HepG2 (cell line): ENCODE measurements at regions not wholly inside any gene's neighbourhood (a gene's known extent, or its start where the extent isn't known, plus 50 kb on each side); places are given as distances from the start of the nearest gene placed in this dataset.

Experiments
- ATAC-seq: fragments of 200-7000 bp; cut with Tn5 transposase; 3 replicates; pipeline ENCODE4 v1.9.1; 2020; ENCODE audit warnings: mild to moderate bottlenecking, moderate library complexity
- BruUV-seq: library from RNA; stranded (reverse); fragments of 400-500 nt; replicated peaks from 2 replicates; lab custom pipeline; 2021; lab: Mats Ljungman, UMichigan
- CTCF ChIA-PET: fragments of 300-600 bp; formaldehyde crosslinking; extraction: SDS; loops from one replicate; lab custom pipeline; 2021; ENCODE audit warnings: low total read pairs, inconsistent platforms, low intra/inter-chr PET ratio; lab: Yijun Ruan, JAX
- POLR2A ChIA-PET: fragments of 350-600 bp; sonication (Branson Sonifier 250); formaldehyde crosslinking; loops from one replicate; lab custom pipeline; 2020; ENCODE audit warnings: antibody characterized with exemption, inconsistent platforms; lab: Yijun Ruan, JAX
- DNase-seq: peaks from one replicate; pipeline ENCODE4 v3.0.0-alpha.2; 2015; ENCODE audit warnings: low spot score
- FAIRE-seq: peaks from 3 replicates; lab custom pipeline; 2011; peaks lifted over from hg19 to GRCh38; lab: Jason Lieb, UNC
- H2AFZ ChIP-seq: one replicate; pipeline ENCODE4 v1.6.1; 2011; ENCODE audit warnings: low read length, inconsistent platforms
- H3K27ac ChIP-seq: fragments of 300-600 bp; 3 replicates; pipeline ENCODE4 v1.8.0; 2011; ENCODE audit warnings: mixed run types, mild to moderate bottlenecking, mixed read lengths, low read length, inconsistent platforms; ENCODE audit not compliant: insufficient read depth; ENCODE audit errors: extremely low read length
- H3K27me3 ChIP-seq, 2 experiments: fragments of 200-600 bp in 1 of 2; 2 replicates in 1 of 2; 3 replicates in 1 of 2; pipeline versions ENCODE4 v1.6.0 to v1.8.0; 2011; ENCODE audit warnings: low read length in 2 of 2, mild to moderate bottlenecking in 2 of 2, moderate library complexity in 2 of 2, inconsistent platforms in 1 of 2; ENCODE audit not compliant: insufficient read depth in 2 of 2, control insufficient read depth in 1 of 2
- H3K36me3 ChIP-seq, 2 experiments: fragments of 200-600 bp in 1 of 2; replicated peaks in 1 of 2; 2 replicates in 1 of 2; 3 replicates in 1 of 2; pipeline versions ENCODE4 v1.5.1 to v1.8.0; 2011; ENCODE audit warnings: low read length in 2 of 2, inconsistent platforms in 1 of 2; ENCODE audit not compliant: insufficient read depth in 2 of 2, control insufficient read depth in 1 of 2
- H3K4me1 ChIP-seq: 2 replicates; pipeline ENCODE4 v1.5.1; 2012; ENCODE audit warnings: low read length, inconsistent platforms; ENCODE audit not compliant: insufficient read depth
- H3K4me2 ChIP-seq: 2 replicates; pipeline ENCODE4 v1.6.0; 2011; ENCODE audit warnings: low read depth, low read length, inconsistent platforms
- H3K4me3 ChIP-seq, 3 experiments: fragments of 200-600 bp in 1 of 3; sonication (generic), shearing (Covaris generic) in 1 of 3; replicated peaks in 1 of 3; 2 replicates each; pipeline ENCODE4 v1.5.1; 2011 to 2016; ENCODE audit warnings: low read length in 3 of 3, inconsistent platforms in 2 of 3, low read depth in 2 of 3, mild to moderate bottlenecking in 2 of 3, control low read depth in 1 of 3, mixed read lengths in 1 of 3; ENCODE audit not compliant: insufficient read depth in 1 of 3
- H3K79me2 ChIP-seq: one replicate; pipeline ENCODE4 v1.6.1; 2011; ENCODE audit warnings: low read length, inconsistent platforms; ENCODE audit not compliant: insufficient read depth
- H3K9ac ChIP-seq: 2 replicates; pipeline ENCODE4 v1.6.0; 2011; ENCODE audit warnings: mild to moderate bottlenecking, low read depth, low read length, inconsistent platforms; ENCODE audit not compliant: insufficient read depth
- H3K9me3 ChIP-seq: 2 replicates; pipeline ENCODE4 v1.5.1; 2012; ENCODE audit warnings: mild to moderate bottlenecking, low read length
- H4K20me1 ChIP-seq: 2 replicates; pipeline ENCODE4 v1.6.0; 2011; ENCODE audit warnings: inconsistent platforms, mild to moderate bottlenecking, low read length, moderate library complexity; ENCODE audit not compliant: insufficient read depth
- CCDC6 ChIP-seq: sonication (generic); formaldehyde crosslinking; IDR thresholded peaks from 2 replicates; pipeline ENCODE4 v1.8.1; 2022; ENCODE audit warnings: mild to moderate bottlenecking, missing genetic modification reagents, moderate library complexity
- ZNF510 ChIP-seq: sonication (generic); formaldehyde crosslinking; IDR thresholded peaks from 2 replicates; pipeline ENCODE4 v1.4.0; 2020; ENCODE audit warnings: low read depth, mild to moderate bottlenecking, missing genetic modification reagents
- WGBS: methylation state at CpG from one replicate; pipeline ENCODE4 v1.1.6; 2017; ENCODE audit warnings: low lambda C conversion rate; 5-methylcytosine and 5-hydroxymethylcytosine counted together
- in situ Hi-C: cut with HindIII; loops from 2 replicates; pipeline ENCODE4 v1.10.0; 2017; ENCODE audit warnings: low pct_unique_long_range_greater_than_20kb; ENCODE audit not compliant: extremely low pct_ligation_motif_present
- intact Hi-C: fragments of 100-400 bp; cut with micrococcal nuclease; formaldehyde crosslinking; loops from one replicate; pipeline ENCODE4 v1.10.0; 2022; ENCODE audit not compliant: unreplicated experiment
- TF ChIP-seq, protein P1 (sequence below): sonication (generic); formaldehyde crosslinking; IDR thresholded peaks from 2 replicates; pipeline ENCODE4 v1.8.1; 2023; ENCODE audit warnings: mild to moderate bottlenecking, missing genetic modification reagents
- TF ChIP-seq, protein P2 (sequence below): sonication (generic); formaldehyde crosslinking; IDR thresholded peaks from 2 replicates; pipeline ENCODE4 v1.5.1; 2020; ENCODE audit warnings: mild to moderate bottlenecking, missing genetic modification reagents, borderline replicate concordance

DNA sequence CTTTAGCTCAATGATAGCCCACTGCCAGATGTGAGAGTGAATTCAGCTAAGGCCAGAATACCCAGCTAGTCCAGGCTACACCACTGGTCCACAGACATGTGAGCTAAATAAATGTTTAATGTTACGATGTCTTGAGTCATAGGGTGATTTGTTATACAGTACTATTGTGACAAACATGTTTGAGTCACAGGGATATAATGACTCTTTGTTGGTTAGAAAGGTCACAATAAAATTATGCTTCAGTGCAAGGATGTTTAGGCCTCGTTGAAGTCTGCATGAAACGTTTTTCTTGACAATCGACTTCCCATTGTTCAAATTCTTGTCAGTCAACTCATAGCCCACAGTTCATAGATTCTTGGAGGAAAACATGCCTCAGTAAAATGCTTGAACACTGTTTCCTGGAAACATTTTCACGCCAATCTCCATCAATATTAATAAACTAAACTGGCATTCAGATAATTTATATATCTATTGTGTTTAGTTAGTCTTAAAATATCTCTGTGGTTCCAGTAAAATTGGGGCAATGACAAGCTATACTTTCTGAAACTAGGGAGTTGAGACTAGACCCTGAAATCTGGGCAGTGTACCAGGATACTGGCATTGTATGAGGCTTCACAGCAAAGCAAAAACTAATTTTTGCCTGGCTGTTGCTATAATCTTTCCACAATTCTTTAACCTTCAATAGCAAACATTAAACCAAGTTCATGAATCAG, 650.8 kb upstream of the KIRREL3 start:
- no peak for FAIRE-seq
- no peak for DNase-seq
- Histone ChIP-seq H3K9ac (no peak overlapping the region), H3K4me1 (no peaks in the 10 kb centered on the region), H3K9me3 (peaks cover 68% of the 10 kb centered on the region), H3K4me2 (no peak overlapping the region), H2AFZ (no peak overlapping the region), H3K36me3 (no peaks in the 10 kb centered on the region), H3K4me3 (no peak overlapping the region), H3K27ac (no peak overlapping the region), H3K27me3 (no peaks in the 10 kb centered on the region), H3K79me2 (no peaks in the 10 kb centered on the region), H4K20me1 (no peaks in the 10 kb centered on the region)
- ATAC-seq = no peak
- in situ Hi-C loops = no loop called here
- 0% methylated on average over 5 of the region's 5 CpGs for WGBS
- no TSS peak for BruUV-seq
- TF ChIP-seq ZNF510 (CRISPR knock-in tag) (no peak), CCDC6 (CRISPR knock-in tag) (no peak)
- TF ChIP-seq, protein P1, sequence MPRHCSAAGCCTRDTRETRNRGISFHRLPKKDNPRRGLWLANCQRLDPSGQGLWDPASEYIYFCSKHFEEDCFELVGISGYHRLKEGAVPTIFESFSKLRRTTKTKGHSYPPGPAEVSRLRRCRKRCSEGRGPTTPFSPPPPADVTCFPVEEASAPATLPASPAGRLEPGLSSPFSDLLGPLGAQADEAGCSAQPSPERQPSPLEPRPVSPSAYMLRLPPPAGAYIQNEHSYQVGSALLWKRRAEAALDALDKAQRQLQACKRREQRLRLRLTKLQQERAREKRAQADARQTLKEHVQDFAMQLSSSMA (CRISPR knock-in tag) = no peak
- TF ChIP-seq, protein P2, sequence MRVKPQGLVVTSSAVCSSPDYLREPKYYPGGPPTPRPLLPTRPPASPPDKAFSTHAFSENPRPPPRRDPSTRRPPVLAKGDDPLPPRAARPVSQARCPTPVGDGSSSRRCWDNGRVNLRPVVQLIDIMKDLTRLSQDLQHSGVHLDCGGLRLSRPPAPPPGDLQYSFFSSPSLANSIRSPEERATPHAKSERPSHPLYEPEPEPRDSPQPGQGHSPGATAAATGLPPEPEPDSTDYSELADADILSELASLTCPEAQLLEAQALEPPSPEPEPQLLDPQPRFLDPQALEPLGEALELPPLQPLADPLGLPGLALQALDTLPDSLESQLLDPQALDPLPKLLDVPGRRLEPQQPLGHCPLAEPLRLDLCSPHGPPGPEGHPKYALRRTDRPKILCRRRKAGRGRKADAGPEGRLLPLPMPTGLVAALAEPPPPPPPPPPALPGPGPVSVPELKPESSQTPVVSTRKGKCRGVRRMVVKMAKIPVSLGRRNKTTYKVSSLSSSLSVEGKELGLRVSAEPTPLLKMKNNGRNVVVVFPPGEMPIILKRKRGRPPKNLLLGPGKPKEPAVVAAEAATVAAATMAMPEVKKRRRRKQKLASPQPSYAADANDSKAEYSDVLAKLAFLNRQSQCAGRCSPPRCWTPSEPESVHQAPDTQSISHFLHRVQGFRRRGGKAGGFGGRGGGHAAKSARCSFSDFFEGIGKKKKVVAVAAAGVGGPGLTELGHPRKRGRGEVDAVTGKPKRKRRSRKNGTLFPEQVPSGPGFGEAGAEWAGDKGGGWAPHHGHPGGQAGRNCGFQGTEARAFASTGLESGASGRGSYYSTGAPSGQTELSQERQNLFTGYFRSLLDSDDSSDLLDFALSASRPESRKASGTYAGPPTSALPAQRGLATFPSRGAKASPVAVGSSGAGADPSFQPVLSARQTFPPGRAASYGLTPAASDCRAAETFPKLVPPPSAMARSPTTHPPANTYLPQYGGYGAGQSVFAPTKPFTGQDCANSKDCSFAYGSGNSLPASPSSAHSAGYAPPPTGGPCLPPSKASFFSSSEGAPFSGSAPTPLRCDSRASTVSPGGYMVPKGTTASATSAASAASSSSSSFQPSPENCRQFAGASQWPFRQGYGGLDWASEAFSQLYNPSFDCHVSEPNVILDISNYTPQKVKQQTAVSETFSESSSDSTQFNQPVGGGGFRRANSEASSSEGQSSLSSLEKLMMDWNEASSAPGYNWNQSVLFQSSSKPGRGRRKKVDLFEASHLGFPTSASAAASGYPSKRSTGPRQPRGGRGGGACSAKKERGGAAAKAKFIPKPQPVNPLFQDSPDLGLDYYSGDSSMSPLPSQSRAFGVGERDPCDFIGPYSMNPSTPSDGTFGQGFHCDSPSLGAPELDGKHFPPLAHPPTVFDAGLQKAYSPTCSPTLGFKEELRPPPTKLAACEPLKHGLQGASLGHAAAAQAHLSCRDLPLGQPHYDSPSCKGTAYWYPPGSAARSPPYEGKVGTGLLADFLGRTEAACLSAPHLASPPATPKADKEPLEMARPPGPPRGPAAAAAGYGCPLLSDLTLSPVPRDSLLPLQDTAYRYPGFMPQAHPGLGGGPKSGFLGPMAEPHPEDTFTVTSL (CRISPR knock-in tag) = no peak
- CTCF ChIA-PET = no interaction called here
- intact Hi-C loops = no loop called here
- POLR2A ChIA-PET = no interaction called here
